H54 (cell line): ENCODE measurements at regions not wholly inside any gene's neighbourhood (a gene's known extent, or its start where the extent isn't known, plus 50 kb on each side); places are given as distances from the start of the nearest gene placed in this dataset.
"Not testable (repeated sequence)": the region's sequence is repeated elsewhere in the genome, so short reads cannot be mapped to it uniquely, and the experiment has no call there.

Experiments used
- DNase-seq: peaks from one replicate; pipeline ENCODE4 v3.0.0; 2011; ENCODE audit warnings: low spot score, mixed read lengths; ENCODE audit not compliant: insufficient read length
- FAIRE-seq: peaks from 3 replicates; lab custom pipeline; 2011; peaks lifted over from hg19 to GRCh38; lab: Jason Lieb, UNC
- POLR2A ChIP-seq: IDR thresholded peaks from 2 replicates; pipeline ENCODE4 v1.6.1; 2011; ENCODE audit warnings: low read depth, mild to moderate bottlenecking, low read length

- TF ChIP-seq POLR2A = no peak
- DNase-seq = no peak
- FAIRE-seq = no peak
These were observed 180.7 kb downstream of the BTBD3 start for GRCh38 chr20:12098421-12098820.

DNA sequence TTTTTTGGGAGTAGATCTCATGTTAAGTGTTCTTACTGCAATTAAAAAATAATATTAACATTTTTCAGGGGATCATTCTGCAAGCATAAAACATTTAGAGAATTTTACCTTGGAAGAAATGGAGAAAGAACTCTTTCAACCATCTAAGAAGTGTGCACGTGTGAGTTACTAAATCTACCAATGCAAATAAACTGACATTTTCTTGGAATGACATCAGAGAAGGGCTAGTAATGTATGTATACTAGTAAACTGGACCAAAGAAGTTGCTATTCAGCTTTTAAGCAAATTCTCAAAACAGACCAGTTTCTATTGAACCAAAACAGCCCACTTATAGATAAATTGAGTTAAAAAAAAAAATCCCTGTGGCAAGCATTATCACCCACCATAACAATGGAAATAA, 191.2 kb downstream of the BTBD3 start:
- DNase-seq = no peak
- no peak for TF ChIP-seq POLR2A
- no peak for FAIRE-seq

GRCh38 chr20:12110274-12110673, 192.6 kb downstream of the BTBD3 start:
- DNase-seq = no peak
- no peak for TF ChIP-seq POLR2A
- no peak for FAIRE-seq

- no peak for FAIRE-seq
- DNase-seq = no peak
- TF ChIP-seq POLR2A = no peak
These were observed 193.0 kb downstream of the BTBD3 start for GRCh38 chr20:12110711-12111110.

DNA sequence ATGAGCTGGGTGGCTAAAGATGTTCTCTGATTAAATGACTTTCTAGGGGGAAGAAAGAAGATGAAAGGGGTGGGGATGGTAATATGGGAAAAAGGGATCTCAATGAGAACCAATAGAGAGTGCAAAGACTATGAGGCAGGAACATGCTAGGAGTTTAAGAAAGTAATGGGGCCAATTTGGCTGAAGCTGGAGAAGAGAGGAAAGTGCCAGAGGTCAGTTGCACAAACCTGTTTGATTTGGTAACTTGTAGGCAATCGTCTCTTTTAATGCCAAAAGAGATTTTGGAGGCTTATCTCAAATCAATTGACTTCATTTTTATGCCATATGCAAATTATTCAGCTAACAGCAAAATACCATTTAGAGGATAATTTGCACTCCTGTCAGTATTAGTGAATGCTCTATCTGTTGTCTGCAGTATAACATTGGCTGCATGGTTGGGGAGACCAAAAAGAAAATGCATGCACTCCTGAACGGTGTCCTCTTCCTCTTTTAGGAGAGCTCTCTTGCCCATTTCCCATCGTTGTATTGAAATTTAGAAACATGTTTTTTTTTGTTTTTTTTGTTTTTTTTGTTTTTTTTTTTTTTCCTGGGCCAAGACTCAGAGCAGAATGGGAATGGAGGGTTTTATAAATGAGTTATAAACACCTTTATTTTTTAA, 193.9 kb downstream of the BTBD3 start:
- TF ChIP-seq POLR2A = no peak
- FAIRE-seq = no peak
- no peak for DNase-seq

GRCh38 chr20:12112089-12112474, 194.4 kb downstream of the BTBD3 start:
- TF ChIP-seq POLR2A = no peak
- DNase-seq = no peak
- no peak for FAIRE-seq

GRCh38 chr20:12112665-12113064, 195.0 kb downstream of the BTBD3 start:
- FAIRE-seq (no peak), DNase-seq (no peak)
- no peak for TF ChIP-seq POLR2A

GRCh38 chr20:12113075-12113467, 195.4 kb downstream of the BTBD3 start:
- no peak for FAIRE-seq

DNA sequence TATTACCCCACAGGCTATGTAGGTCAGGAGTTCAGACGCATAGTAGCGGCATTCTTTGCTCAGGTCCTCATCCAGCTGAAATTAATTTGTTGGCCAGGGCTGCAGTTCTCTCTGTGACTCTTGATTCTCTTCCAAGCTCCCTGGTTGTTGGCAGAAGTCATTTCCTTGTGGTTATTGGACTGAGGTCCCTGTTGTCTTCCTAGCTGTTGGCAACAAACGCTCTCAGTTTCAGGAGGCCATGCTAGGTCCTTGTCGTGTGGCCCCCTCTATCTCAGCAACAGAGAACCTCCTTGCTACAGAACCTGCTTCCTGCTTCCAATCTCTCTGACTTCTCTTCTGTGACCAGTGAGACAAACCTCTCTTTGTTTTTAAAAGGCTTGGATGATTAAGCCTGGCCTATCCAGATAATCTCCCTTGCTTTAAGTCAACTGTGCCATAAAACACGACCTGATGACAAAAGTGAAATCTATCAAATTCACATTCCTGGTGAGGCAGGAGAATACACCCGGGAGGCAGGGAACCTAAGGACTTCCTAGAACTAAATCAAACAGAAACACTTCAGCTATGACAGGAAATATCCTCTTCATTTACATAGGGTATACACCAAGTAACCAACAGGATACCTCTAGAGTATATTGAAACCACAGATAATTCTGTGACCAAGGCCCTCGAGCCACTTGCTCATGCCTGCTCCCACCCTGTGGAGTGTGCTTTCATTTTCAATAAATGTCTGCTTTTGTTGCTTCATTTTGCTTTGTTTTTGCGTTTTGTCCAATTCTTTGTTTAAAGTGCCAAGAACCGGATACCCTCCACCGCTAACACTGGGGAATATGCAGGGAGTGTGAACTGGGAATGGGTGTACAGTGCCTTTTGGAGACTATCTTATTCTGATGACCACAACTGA, 196.0 kb downstream of the BTBD3 start:
- FAIRE-seq (no peak), DNase-seq (no peak)
- no peak for TF ChIP-seq POLR2A

More at GRCh38 chr20:12113075-12113467, 195.4 kb downstream of the BTBD3 start:
- DNase-seq = no peak
- no peak for TF ChIP-seq POLR2A

- not testable (repeated sequence) for DNase-seq, FAIRE-seq
These were observed 211.4 kb downstream of the BTBD3 start for GRCh38 chr20:12129114-12129513.

GRCh38 chr20:12129532-12129931, 211.8 kb downstream of the BTBD3 start:
- not testable (repeated sequence) for FAIRE-seq, DNase-seq

DNA sequence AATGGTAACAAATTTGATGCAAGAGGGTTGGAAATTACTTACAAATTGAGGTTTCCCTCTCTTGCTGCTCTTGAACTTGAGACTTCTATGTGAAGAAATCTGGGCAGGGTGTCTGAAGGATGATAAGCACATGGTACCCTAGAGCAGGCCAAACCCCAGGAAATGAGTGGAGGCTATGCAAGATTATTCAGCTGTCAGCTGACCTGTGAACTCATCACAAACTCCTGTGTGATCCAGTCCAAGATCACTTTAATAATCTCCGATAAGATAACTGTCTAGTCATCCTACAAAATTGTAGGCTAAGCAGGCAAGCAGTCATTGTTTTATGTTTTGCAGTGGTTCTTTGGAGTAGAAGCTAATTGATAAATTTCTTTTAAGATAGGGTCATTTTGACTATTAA, 213.1 kb downstream of the BTBD3 start:
- FAIRE-seq (no peak), DNase-seq (no peak)
- TF ChIP-seq POLR2A = no peak

GRCh38 chr20:12133553-12133952, 215.9 kb downstream of the BTBD3 start:
- no peak for FAIRE-seq

DNA sequence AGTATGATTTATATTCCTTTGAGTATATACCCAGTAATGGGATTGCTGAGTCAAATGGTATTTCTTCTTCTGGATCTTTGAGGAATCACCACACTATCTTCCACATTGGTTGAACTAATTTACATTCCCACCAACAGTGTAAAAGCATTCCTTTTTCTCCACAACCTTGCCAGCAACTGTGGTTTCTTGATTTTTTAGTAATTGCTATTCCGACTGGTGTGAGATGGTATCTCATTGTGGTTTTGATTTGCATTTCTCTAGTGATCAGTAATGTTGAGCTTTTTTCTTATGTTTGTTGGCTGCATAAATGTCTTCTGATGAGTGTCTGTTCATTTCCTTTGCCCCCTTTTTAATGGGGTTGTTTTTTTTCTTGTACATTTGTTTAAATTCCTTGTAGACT, 228.3 kb downstream of the BTBD3 start:
- DNase-seq, FAIRE-seq: not testable (repeated sequence)

More at GRCh38 chr20:12133553-12133952, 215.9 kb downstream of the BTBD3 start:
- no peak for DNase-seq
- TF ChIP-seq POLR2A = no peak

DNA sequence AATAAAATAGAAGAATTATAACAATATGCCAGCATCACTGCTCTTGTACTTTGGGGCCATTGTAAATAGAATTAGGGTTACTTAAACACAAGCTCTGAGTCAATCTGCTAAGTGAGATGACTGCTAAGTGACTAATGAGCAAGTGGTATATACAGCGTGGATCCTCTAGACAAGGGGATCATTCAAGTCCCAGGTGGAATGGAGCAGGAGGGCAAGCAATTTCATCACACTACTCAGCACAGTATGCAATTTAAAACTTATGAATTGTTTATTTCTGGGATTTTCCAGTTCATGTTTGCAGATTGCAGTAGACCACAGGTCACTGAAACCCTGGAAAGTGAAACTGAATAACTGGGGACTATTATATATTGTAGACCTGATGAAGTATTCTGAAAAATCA, 235.3 kb downstream of the BTBD3 start:
- FAIRE-seq = no peak
- TF ChIP-seq POLR2A = no peak

DNA sequence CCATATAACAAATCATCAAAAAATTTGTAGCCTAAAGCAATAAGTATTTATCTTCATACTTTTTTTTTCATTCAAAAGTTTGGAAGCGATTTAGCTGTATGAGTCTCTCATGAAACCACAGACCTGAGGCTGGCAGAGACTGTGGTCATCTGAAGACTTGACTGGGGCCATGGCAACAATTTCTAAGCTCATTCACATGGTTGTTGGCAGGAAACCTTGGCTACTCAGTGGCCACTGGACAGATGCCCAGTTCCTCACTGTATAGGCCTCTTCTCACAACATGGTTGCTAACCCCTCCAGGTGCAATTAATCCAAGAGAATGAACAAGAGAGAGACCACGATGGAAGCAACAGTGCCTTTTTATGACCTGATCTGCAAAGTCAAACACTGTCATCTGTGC, 235.9 kb downstream of the BTBD3 start:
- TF ChIP-seq POLR2A = no peak

More for the DNA sequence above, 235.3 kb downstream of the BTBD3 start:
- DNase-seq = no peak

More for the DNA sequence above, 235.9 kb downstream of the BTBD3 start:
- FAIRE-seq (no peak), DNase-seq (no peak)
